ENCODE measurements at regions not wholly inside any gene's neighbourhood (a gene's known extent, or its start where the extent isn't known, plus 50 kb on each side); places are given as distances from the start of the nearest gene placed in this dataset.

DNA sequence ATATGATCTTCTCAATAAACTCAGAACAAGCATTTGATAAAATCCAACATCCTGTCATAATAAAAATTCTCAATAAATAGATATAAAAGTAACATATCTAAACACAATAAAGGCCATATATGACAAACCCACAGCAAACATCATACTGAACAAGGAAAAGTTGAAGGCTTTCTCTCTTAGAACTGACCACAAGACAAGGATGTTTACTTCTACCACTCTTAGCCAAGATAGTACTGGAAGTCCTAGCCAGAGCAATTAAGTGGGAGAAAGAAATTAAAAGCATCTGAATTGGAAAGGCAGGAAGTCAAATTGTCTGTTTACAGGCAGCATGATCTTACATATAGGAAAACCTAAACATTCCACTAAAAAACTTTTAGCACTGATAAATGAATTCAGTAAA lies 510.9 kb downstream of the ANKRD7 start:
- Histone ChIP-seq H3K9me3 (ENCODE audit: control extremely low read depth in 1 of 3, control insufficient read depth in 2 of 3, insufficient read depth in 1 of 3, low read length in 2 of 3) (no peaks in the 10 kb centered on the region), H3K79me2 (ENCODE audit: control insufficient read depth, insufficient read depth, low read length) (no peaks in the 10 kb centered on the region), H3K4me1 (ENCODE audit: control insufficient read depth in 2 of 2, insufficient read depth in 2 of 2, low read length in 2 of 2) (no peaks in the 10 kb centered on the region), H3K4me2 (replicated peaks; ENCODE audit: low read depth, low read length, poor library complexity, severe bottlenecking) (no peak overlapping the region), H3K27me3 (replicated peaks in 1 of 4; ENCODE audit: control extremely low read depth in 1 of 4, control insufficient read depth in 3 of 4, insufficient read depth in 4 of 4, low read length in 3 of 4) (no peaks in the 10 kb centered on the region), H3K4me3 (ENCODE audit: control extremely low read depth in 1 of 5, extremely low read depth in 1 of 5, insufficient read depth in 1 of 5, low read depth in 2 of 5, low read length in 4 of 5) (no peak overlapping the region), H2AFZ (ENCODE audit: insufficient read depth, low read depth, low read length, poor library complexity, severe bottlenecking) (no peak overlapping the region), H3K9ac (ENCODE audit: low read length) (no peak overlapping the region), H3K27ac (ENCODE audit: low read length in 2 of 2) (no peak overlapping the region), H4K20me1 (ENCODE audit: control insufficient read depth, insufficient read depth, low read length, poor library complexity, severe bottlenecking) (no peaks in the 10 kb centered on the region), H3K36me3 (replicated peaks in 1 of 2; ENCODE audit: control extremely low read depth in 1 of 2, control insufficient read depth in 1 of 2, extremely low read depth in 1 of 2, insufficient read depth in 2 of 2, low read length in 1 of 2) (no peaks in the 10 kb centered on the region)
- TF ChIP-seq EZH2 (IDR thresholded peaks at IDR 0.05; ENCODE audit: borderline replicate concordance, insufficient read depth, low read depth, low read length, poor library complexity, severe bottlenecking) (no peak), CTCF (IDR thresholded peaks at IDR 0.05) (no peak)
- DNase-seq (no peak), ATAC-seq (ENCODE audit: low read depth) (no peak)
- Mint-ChIP-seq H3K9me3 (ENCODE audit: insufficient read depth) (peaks cover 2% of the 10 kb centered on the region), H3K27ac (no peak overlapping the region), H3K27me3 (no peaks in the 10 kb centered on the region), H3K4me3 (no peak overlapping the region), H3K4me1 (no peaks in the 10 kb centered on the region)
- intact Hi-C loops (cut with micrococcal nuclease): no loop called here
- POLR2A ChIA-PET: no interaction called here
- CTCF ChIA-PET: no interaction called here

DNA sequence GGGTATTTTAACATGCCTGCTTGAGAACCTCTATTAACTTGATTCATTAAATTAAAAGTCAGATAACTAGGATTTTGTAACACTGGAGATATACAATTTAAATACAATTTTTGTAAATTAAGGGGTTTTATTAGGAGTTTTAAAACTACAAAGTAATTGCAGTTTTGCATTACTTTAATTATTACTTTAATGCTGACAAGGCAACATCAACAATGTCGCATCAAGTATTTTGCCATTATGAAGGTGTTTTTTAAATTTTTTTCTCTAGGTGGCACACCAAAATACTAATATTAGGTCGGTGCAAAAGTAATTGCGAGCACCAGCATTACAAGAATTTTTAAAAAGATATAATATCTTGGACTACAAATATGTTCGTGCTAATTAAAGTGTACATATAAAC lies 513.4 kb downstream of the ANKRD7 start:
- Histone ChIP-seq H4K20me1 (ENCODE audit: control insufficient read depth, insufficient read depth, low read length, poor library complexity, severe bottlenecking) (no peaks in the 10 kb centered on the region), H2AFZ (ENCODE audit: insufficient read depth, low read depth, low read length, poor library complexity, severe bottlenecking) (no peak overlapping the region), H3K27ac (ENCODE audit: low read length in 2 of 2) (no peak overlapping the region), H3K9me3 (ENCODE audit: control extremely low read depth in 1 of 3, control insufficient read depth in 2 of 3, insufficient read depth in 1 of 3, low read length in 2 of 3) (no peaks in the 10 kb centered on the region), H3K4me2 (replicated peaks; ENCODE audit: low read depth, low read length, poor library complexity, severe bottlenecking) (no peak overlapping the region), H3K4me1 (ENCODE audit: control insufficient read depth in 2 of 2, insufficient read depth in 2 of 2, low read length in 2 of 2) (no peaks in the 10 kb centered on the region), H3K4me3 (ENCODE audit: control extremely low read depth in 1 of 5, extremely low read depth in 1 of 5, insufficient read depth in 1 of 5, low read depth in 2 of 5, low read length in 4 of 5) (no peak overlapping the region), H3K36me3 (replicated peaks in 1 of 2; ENCODE audit: control extremely low read depth in 1 of 2, control insufficient read depth in 1 of 2, extremely low read depth in 1 of 2, insufficient read depth in 2 of 2, low read length in 1 of 2) (no peaks in the 10 kb centered on the region), H3K27me3 (replicated peaks in 1 of 4; ENCODE audit: control extremely low read depth in 1 of 4, control insufficient read depth in 3 of 4, insufficient read depth in 4 of 4, low read length in 3 of 4) (no peaks in the 10 kb centered on the region), H3K9ac (ENCODE audit: low read length) (no peak overlapping the region), H3K79me2 (ENCODE audit: control insufficient read depth, insufficient read depth, low read length) (no peaks in the 10 kb centered on the region)
- POLR2A ChIA-PET: no interaction called here
- no peak overlapping the region for H3K4me3 Mint-ChIP-seq
- no peak for DNase-seq
- H3K9me3 Mint-ChIP-seq (ENCODE audit: insufficient read depth): peaks cover 2% of the 10 kb centered on the region
- CTCF ChIA-PET: no interaction called here
- TF ChIP-seq CTCF (IDR thresholded peaks at IDR 0.05) (no peak), EZH2 (IDR thresholded peaks at IDR 0.05; ENCODE audit: borderline replicate concordance, insufficient read depth, low read depth, low read length, poor library complexity, severe bottlenecking) (no peak)
- ATAC-seq (ENCODE audit: low read depth): no peak
- H3K27me3 Mint-ChIP-seq: no peaks in the 10 kb centered on the region
- H3K4me1 Mint-ChIP-seq: no peaks in the 10 kb centered on the region
- WGBS (ENCODE audit: insufficient coverage): no CpG with 5 or more reads among the region's 4 CpGs
- intact Hi-C loops (cut with micrococcal nuclease): no loop called here
- no peak overlapping the region for H3K27ac Mint-ChIP-seq
